ENCODE measurements at regions not wholly inside any gene's neighbourhood (a gene's known extent, or its start where the extent isn't known, plus 50 kb on each side); places are given as distances from the start of the nearest gene placed in this dataset.

- no peaks in the 10 kb centered on the region for H3K9me3 ChIP-seq (ENCODE audit: low read length)
- no peak overlapping the region for H3K4me2 ChIP-seq (ENCODE audit: low read length)
- TF ChIP-seq EZH2 (IDR thresholded peaks at IDR 0.05; ENCODE audit: borderline replicate concordance, low read length) (no peak), CTCF (IDR thresholded peaks at IDR 0.05; ENCODE audit: low read length) (no peak)
- no peak overlapping the region for H2AFZ ChIP-seq (ENCODE audit: low read length)
- H3K4me3 ChIP-seq (ENCODE audit: low read depth, low read length, poor library complexity, severe bottlenecking) = no peak overlapping the region
- H3K9me2 ChIP-seq (ENCODE audit: low read depth, low read length) = no peaks in the 10 kb centered on the region
- no peaks in the 10 kb centered on the region for H3K79me2 ChIP-seq (ENCODE audit: insufficient read depth, low read length)
- no peaks in the 10 kb centered on the region for H3K4me1 ChIP-seq (ENCODE audit: insufficient read depth, low read length, severe bottlenecking)
- H3F3A ChIP-seq (ENCODE audit: insufficient read depth, low read length) = no peaks in the 10 kb centered on the region
- H4K20me1 ChIP-seq (ENCODE audit: insufficient read depth, low read length) = no peaks in the 10 kb centered on the region
- H3K27me3 ChIP-seq (ENCODE audit: insufficient read depth, low read length) = no peaks in the 10 kb centered on the region
- no peak overlapping the region for H3K9ac ChIP-seq (ENCODE audit: low read length)
- no peaks in the 10 kb centered on the region for H3K36me3 ChIP-seq (ENCODE audit: insufficient read depth, low read length)
- H3K27ac ChIP-seq (ENCODE audit: low read depth, low read length, poor library complexity, severe bottlenecking) = no peak overlapping the region
Observed at GRCh38 chr2:78355967-78356366, 669.5 kb upstream of the REG3G start.

- H3K9ac ChIP-seq (ENCODE audit: low read length) = no peak overlapping the region
- no peaks in the 10 kb centered on the region for H3K4me1 ChIP-seq (ENCODE audit: insufficient read depth, low read length, severe bottlenecking)
- H3K4me3 ChIP-seq (ENCODE audit: low read depth, low read length, poor library complexity, severe bottlenecking) = no peak overlapping the region
- H3K27ac ChIP-seq (ENCODE audit: low read depth, low read length, poor library complexity, severe bottlenecking) = no peak overlapping the region
- no peaks in the 10 kb centered on the region for H3K79me2 ChIP-seq (ENCODE audit: insufficient read depth, low read length)
- no peak overlapping the region for H3K4me2 ChIP-seq (ENCODE audit: low read length)
- no peaks in the 10 kb centered on the region for H3F3A ChIP-seq (ENCODE audit: insufficient read depth, low read length)
- H2AFZ ChIP-seq (ENCODE audit: low read length) = no peak overlapping the region
- H3K9me3 ChIP-seq (ENCODE audit: low read length) = no peaks in the 10 kb centered on the region
- no peaks in the 10 kb centered on the region for H3K36me3 ChIP-seq (ENCODE audit: insufficient read depth, low read length)
- no peaks in the 10 kb centered on the region for H3K9me2 ChIP-seq (ENCODE audit: low read depth, low read length)
- H3K27me3 ChIP-seq (ENCODE audit: insufficient read depth, low read length) = no peaks in the 10 kb centered on the region
- H4K20me1 ChIP-seq (ENCODE audit: insufficient read depth, low read length) = no peaks in the 10 kb centered on the region
- no peak for TF ChIP-seq EZH2 (IDR thresholded peaks at IDR 0.05; ENCODE audit: borderline replicate concordance, low read length)
Observed at GRCh38 chr2:78383576-78383975, 641.9 kb upstream of the REG3G start.

GRCh38 chr2:78397198-78397597 lies 628.3 kb upstream of the REG3G start:
- Histone ChIP-seq H2AFZ (ENCODE audit: low read length) (no peak overlapping the region), H3K9me2 (ENCODE audit: low read depth, low read length) (no peaks in the 10 kb centered on the region), H3K9ac (ENCODE audit: low read length) (no peak overlapping the region), H3K79me2 (ENCODE audit: insufficient read depth, low read length) (no peaks in the 10 kb centered on the region), H3K4me1 (ENCODE audit: insufficient read depth, low read length, severe bottlenecking) (no peaks in the 10 kb centered on the region), H3K4me2 (ENCODE audit: low read length) (no peak overlapping the region), H3K36me3 (ENCODE audit: insufficient read depth, low read length) (no peaks in the 10 kb centered on the region), H3K27me3 (ENCODE audit: insufficient read depth, low read length) (no peaks in the 10 kb centered on the region), H3F3A (ENCODE audit: insufficient read depth, low read length) (no peaks in the 10 kb centered on the region), H3K4me3 (ENCODE audit: low read depth, low read length, poor library complexity, severe bottlenecking) (no peak overlapping the region), H4K20me1 (ENCODE audit: insufficient read depth, low read length) (no peaks in the 10 kb centered on the region), H3K9me3 (ENCODE audit: low read length) (no peaks in the 10 kb centered on the region), H3K27ac (ENCODE audit: low read depth, low read length, poor library complexity, severe bottlenecking) (no peak overlapping the region)
- TF ChIP-seq EZH2 (IDR thresholded peaks at IDR 0.05; ENCODE audit: borderline replicate concordance, low read length) = no peak

GRCh38 chr2:78407960-78408794 lies 617.3 kb upstream of the REG3G start:
- H4K20me1 ChIP-seq (ENCODE audit: insufficient read depth, low read length) = no peaks in the 10 kb centered on the region
- no peaks in the 10 kb centered on the region for H3K27me3 ChIP-seq (ENCODE audit: insufficient read depth, low read length)
- TF ChIP-seq EZH2 (IDR thresholded peaks at IDR 0.05; ENCODE audit: borderline replicate concordance, low read length) (no peak), CTCF (IDR thresholded peaks at IDR 0.05; ENCODE audit: low read length) (no peak)
- H3K4me3 ChIP-seq (ENCODE audit: low read depth, low read length, poor library complexity, severe bottlenecking) = no peak overlapping the region
- H3K4me2 ChIP-seq (ENCODE audit: low read length) = no peak overlapping the region
- H3K27ac ChIP-seq (ENCODE audit: low read depth, low read length, poor library complexity, severe bottlenecking) = no peak overlapping the region
- H3K9ac ChIP-seq (ENCODE audit: low read length) = no peak overlapping the region
- no peaks in the 10 kb centered on the region for H3K4me1 ChIP-seq (ENCODE audit: insufficient read depth, low read length, severe bottlenecking)
- H2AFZ ChIP-seq (ENCODE audit: low read length) = no peak overlapping the region
- no peaks in the 10 kb centered on the region for H3K36me3 ChIP-seq (ENCODE audit: insufficient read depth, low read length)
- H3K9me3 ChIP-seq (ENCODE audit: low read length) = no peaks in the 10 kb centered on the region
- H3K79me2 ChIP-seq (ENCODE audit: insufficient read depth, low read length) = no peaks in the 10 kb centered on the region
- H3K9me2 ChIP-seq (ENCODE audit: low read depth, low read length) = no peaks in the 10 kb centered on the region
- no peaks in the 10 kb centered on the region for H3F3A ChIP-seq (ENCODE audit: insufficient read depth, low read length)

All from OCI-LY1 (cell line).